ENCODE measurements at regions not wholly inside any gene's neighbourhood (a gene's known extent, or its start where the extent isn't known, plus 50 kb on each side); places are given as distances from the start of the nearest gene placed in this dataset.

DNA sequence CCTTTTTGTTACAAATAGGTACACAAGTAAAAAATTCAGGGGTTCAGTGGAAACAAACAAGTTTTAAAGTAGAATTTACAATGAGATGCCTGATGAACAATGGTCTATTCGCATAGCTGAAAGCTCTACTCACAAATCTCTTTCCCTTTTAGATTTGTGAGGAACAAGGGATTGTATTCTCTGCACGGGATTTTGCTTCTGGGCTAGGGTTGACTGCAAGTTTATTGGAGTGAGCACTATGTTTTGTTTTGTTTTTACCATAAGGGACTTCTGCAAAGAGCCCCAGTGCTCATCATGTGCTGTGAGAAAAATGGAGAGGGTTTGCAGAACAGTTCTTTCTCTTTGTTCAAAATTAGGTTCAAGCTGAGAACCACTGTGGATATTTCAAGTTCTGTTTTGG is 160.5 kb downstream of the DLEU7 start:
- TF ChIP-seq YY1 (tag by site-specific recombination; IDR thresholded peaks at IDR 0.05) = no peak
- TF ChIP-seq, protein P1, sequence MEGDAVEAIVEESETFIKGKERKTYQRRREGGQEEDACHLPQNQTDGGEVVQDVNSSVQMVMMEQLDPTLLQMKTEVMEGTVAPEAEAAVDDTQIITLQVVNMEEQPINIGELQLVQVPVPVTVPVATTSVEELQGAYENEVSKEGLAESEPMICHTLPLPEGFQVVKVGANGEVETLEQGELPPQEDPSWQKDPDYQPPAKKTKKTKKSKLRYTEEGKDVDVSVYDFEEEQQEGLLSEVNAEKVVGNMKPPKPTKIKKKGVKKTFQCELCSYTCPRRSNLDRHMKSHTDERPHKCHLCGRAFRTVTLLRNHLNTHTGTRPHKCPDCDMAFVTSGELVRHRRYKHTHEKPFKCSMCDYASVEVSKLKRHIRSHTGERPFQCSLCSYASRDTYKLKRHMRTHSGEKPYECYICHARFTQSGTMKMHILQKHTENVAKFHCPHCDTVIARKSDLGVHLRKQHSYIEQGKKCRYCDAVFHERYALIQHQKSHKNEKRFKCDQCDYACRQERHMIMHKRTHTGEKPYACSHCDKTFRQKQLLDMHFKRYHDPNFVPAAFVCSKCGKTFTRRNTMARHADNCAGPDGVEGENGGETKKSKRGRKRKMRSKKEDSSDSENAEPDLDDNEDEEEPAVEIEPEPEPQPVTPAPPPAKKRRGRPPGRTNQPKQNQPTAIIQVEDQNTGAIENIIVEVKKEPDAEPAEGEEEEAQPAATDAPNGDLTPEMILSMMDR (tag by site-specific recombination; IDR thresholded peaks at IDR 0.05) = no peak
- no peak for TF ChIP-seq ZNF121 (tag by site-specific recombination; IDR thresholded peaks at IDR 0.05)
- TF ChIP-seq ZNF777 (tag by site-specific recombination; IDR thresholded peaks at IDR 0.05; ENCODE audit: borderline replicate concordance) = no peak

All from HEK293 (cell line).